SU-DHL-6 (cell line): ENCODE measurements at regions not wholly inside any gene's neighbourhood (a gene's known extent, or its start where the extent isn't known, plus 50 kb on each side); places are given as distances from the start of the nearest gene placed in this dataset.

Experiments
- CTCF ChIP-seq: fragments of 200-600 bp; sonication (generic); IDR thresholded peaks from one replicate; pipeline ENCODE4 v1.5.1; 2017; ENCODE audit warnings: antibody characterized with exemption, mild to moderate bottlenecking, low read length, moderate library complexity; ENCODE audit not compliant: insufficient read depth, poor library complexity, severe bottlenecking
- EZH2phosphoT487 ChIP-seq: fragments of 200-600 bp; sonication (generic), shearing (Covaris generic); conservative IDR thresholded peaks from 2 replicates; pipeline ENCODE4 v1.6.1; 2018; ENCODE audit warnings: mild to moderate bottlenecking, antibody characterized with exemption, low read length, moderate library complexity, mixed read lengths

- no peak for TF ChIP-seq CTCF
- TF ChIP-seq EZH2phosphoT487 = no peak
Observed at GRCh38 chr2:223654384-223654915, 52.3 kb upstream of the SCG2 start.
